OCI-LY3 (cell line): ENCODE measurements at regions not wholly inside any gene's neighbourhood (a gene's known extent, or its start where the extent isn't known, plus 50 kb on each side); places are given as distances from the start of the nearest gene placed in this dataset.

Experiments
- EZH2phosphoT487 ChIP-seq: fragments of 200-600 bp; shearing (Covaris generic); IDR thresholded peaks from 2 replicates; pipeline ENCODE4 v1.6.1; 2018; ENCODE audit warnings: antibody characterized with exemption, mixed run types, low read depth
- TF ChIP-seq, protein P1 (sequence below): fragments of 200-600, 300-600 bp; sonication (generic); IDR thresholded peaks from 2 replicates; pipeline ENCODE4 v1.5.1; 2014; ENCODE audit warnings: antibody characterized with exemption, low read length, low read depth

- TF ChIP-seq, protein P1, sequence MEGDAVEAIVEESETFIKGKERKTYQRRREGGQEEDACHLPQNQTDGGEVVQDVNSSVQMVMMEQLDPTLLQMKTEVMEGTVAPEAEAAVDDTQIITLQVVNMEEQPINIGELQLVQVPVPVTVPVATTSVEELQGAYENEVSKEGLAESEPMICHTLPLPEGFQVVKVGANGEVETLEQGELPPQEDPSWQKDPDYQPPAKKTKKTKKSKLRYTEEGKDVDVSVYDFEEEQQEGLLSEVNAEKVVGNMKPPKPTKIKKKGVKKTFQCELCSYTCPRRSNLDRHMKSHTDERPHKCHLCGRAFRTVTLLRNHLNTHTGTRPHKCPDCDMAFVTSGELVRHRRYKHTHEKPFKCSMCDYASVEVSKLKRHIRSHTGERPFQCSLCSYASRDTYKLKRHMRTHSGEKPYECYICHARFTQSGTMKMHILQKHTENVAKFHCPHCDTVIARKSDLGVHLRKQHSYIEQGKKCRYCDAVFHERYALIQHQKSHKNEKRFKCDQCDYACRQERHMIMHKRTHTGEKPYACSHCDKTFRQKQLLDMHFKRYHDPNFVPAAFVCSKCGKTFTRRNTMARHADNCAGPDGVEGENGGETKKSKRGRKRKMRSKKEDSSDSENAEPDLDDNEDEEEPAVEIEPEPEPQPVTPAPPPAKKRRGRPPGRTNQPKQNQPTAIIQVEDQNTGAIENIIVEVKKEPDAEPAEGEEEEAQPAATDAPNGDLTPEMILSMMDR = no peak
- no peak for TF ChIP-seq EZH2phosphoT487
Measured at GRCh38 chr4:33171873-33172525, 2451.8 kb downstream of the PCDH7 start.
